H4 (cell line): ENCODE measurements at regions not wholly inside any gene's neighbourhood (a gene's known extent, or its start where the extent isn't known, plus 50 kb on each side); places are given as distances from the start of the nearest gene placed in this dataset.
"Not testable (repeated sequence)": the region's sequence is repeated elsewhere in the genome, so short reads cannot be mapped to it uniquely, and the experiment has no call there.

Source experiments
- DNase-seq: peaks from one replicate; pipeline ENCODE4 v3.0.0-alpha.2; 2015; ENCODE audit warnings: low spot score

DNA sequence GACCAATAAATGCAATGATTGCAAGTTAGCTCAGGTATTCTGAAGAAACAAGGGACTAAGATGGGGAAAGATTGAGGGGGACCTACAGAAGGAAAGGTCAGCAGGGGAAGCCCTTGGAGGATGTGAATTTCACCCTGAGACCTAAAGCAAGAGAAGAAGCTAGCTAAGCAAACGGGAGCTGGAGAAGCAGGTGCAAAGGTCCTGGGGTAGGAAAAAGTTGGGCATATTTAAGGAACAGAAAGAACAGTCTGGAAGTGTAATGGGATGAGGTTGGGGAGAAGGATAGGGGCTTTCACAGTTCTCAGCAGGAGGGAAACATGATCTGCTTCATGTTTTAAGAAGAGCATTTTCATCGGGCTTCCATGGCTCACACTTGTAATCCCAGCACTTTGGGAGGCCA lies 89.7 kb upstream of the SLC45A1 start:
- DNase-seq = no peak

GRCh38 chr1:8227674-8228073 lies 90.2 kb upstream of the SLC45A1 start:
- not testable (repeated sequence) for DNase-seq

- DNase-seq = no peak
Measured at GRCh38 chr1:8226747-8227146, 91.2 kb upstream of the SLC45A1 start.

GRCh38 chr1:8226024-8226423 lies 91.9 kb upstream of the SLC45A1 start:
- DNase-seq = not testable (repeated sequence)

GRCh38 chr1:8223526-8223925 lies 94.4 kb upstream of the SLC45A1 start:
- DNase-seq = no peak

DNA sequence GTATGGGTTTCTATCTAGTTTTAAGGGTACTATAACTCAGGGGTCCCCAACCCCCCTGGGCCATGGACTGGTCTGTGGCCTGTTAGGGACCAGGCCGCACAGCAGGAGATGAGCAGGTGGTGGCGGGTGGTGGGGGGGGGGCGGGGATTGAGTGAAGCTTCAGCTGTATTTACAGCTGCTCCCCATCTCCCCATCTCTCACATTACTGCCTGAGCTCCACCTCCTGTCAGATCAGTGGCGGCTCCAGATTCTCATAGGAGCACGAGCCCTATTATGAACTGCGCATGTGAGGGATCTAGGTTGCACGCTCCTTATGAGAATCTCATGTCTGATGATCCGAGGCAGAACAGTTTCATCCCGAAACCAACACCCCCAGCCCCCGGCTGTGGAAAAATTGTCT lies 95.1 kb upstream of the SLC45A1 start:
- no peak for DNase-seq

DNA sequence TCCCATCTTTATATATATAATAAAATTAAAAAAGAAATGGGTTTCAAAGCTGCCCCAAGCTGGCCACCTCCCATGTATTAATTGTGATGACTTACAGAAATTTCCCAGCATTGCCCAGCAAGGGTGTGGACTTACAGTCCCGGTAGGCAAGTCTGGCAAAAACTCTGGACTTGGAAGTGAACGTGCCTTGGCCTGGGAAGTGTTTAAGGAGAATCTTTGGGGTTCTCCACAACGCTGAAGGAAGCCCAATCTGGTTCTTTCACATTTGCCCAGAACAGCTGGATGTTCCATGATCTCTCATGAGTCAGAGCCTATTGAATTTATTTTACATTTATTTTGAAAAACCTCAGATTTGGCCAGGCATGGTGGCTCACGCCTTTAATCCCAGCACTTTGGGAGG lies 98.4 kb upstream of the SLC45A1 start:
- no peak for DNase-seq

DNA sequence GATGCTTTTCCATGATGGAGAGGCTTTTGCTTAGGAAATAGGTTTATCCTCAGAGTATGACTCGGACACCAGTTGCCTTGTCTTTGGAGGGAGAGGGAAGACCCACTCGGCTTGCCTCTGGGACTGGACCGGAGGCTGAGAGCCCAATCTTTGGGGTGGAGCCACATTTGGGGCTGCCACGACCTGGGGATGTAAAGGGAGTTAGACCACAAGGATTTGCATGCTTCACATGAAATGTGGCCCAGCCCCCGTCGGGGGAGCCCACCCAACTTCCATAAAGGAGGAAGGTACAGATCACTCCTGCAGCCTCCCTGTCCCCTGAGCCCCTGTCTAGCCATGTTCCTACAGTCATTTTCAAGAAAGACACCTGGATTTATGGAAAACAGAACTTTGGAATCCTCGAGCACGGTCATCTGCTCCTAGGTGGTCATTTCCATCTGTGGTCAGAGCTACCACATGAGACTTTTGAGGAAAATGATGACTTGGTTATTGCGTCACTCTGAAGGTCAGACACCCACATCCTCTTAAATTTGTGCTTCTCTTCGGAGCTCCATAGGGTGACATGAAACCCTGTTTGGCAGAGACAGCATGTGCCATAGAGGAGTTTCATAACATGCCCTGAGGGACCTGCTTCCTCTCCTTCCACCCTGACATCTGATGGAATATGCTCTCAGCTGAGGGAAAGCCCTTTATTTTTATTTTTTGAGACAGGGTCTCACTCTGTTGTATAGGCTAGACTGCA lies 99.4 kb upstream of the SLC45A1 start:
- DNase-seq = peak; percentile 64

DNA sequence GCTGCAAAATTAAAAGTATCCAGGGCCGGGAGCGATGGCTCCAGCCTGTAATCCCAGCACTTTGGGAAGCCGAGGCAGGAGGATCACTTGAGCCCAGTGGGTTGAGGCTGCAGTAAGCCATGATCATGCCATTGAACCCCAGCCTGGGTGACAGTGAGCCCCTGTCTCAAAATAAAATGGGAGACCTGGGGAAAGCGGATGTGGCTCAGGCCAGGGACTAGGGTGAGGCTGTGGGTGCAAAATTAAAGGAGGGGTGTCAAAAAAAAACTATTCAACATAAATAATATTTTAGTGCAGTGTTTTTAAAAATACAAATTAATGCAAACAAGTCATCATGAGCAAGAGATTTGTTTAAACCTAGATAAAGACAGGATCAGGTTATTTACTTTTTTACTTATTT lies 100.1 kb upstream of the SLC45A1 start:
- DNase-seq = no peak

GRCh38 chr1:8217011-8217711 lies 100.8 kb upstream of the SLC45A1 start:
- no peak for DNase-seq

DNA sequence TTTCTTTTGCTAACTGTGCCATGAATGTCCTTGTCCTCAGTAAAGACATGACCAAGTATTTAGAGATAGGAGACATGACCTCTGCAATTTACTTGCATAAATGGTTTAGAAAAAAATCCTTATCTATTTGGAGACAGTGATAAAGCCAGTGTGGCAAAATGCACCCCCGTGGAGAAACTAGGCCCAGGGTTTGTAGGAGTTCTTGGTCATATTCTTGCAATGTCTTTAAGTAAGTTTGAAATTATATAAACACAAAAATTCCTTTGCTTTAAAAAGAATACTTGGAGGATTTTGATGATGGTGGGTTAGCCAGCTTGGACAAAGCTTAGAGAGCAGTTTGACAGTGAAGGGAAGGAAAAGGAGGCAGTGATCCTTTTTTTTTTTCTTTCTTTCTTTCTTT lies 101.9 kb upstream of the SLC45A1 start:
- no peak for DNase-seq

DNA sequence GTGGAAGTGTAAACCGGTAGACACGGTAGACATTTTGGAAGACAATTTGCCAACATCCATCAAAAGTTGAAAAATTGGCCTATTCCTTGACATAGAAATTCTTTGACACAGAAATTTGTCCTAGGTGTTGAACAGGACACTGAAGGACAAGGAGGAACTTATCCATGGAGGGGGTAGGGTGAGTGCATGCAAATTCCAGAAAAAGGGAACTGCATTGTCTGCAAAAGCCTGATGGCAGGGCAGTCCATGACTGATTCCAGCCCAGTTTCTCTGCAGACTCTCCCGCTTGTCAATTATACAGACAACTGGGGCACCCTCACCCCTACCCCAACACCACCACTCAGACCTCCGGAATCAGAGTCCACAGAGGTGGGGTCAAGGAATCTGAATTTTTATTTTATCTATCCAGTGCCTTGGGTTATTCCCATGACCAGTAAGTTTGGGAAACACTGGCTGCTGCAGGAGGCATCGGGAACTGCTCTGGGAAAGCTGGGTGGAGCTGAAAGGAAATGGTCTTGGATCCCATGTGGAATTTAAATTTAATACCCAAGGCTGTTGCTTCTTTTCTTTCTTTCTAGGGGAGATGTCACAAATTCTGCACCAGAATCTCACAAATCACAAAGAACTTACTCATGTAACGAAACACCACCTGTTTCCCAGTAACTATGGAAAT lies 103.3 kb upstream of the SLC45A1 start:
- DNase-seq = no peak

DNA sequence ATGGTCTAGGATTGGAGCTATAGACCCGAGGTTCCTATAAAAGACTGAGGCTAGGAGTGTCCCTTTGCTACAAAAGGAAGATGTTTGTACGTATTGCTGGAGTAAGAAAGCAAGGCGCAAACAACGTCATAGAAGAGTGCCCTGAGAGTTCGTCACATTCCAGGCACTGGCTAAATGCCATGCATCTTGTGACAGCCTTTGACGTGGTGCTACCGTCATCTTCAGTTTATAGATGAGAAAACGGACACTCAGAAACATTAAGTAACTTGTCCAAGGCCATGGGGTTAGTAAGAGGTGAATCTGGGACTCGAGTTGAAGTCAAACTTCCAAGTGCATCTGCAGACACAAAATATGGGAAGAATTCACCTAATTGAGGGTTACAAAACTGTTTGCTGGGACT lies 104.2 kb upstream of the SLC45A1 start:
- DNase-seq = no peak

DNA sequence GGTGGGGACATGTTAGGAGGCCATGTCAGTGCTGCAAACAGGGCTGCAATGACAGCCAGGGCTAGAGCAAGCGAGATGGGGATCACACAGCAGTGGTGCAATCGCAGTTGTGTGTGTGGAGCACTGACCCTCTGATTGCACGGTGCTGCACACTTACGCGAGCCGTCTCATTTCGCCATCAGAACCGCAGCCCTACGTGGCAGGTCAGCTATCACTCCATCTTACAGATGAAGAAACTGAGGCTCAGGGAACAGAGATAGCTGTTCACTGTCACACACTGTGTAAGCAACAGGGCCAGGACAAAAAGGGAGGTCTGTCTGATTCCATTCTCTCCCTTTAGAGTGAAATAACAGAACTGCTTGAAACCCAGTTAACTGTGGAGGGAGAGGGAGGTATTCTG lies 104.8 kb upstream of the SLC45A1 start:
- no peak for DNase-seq

DNA sequence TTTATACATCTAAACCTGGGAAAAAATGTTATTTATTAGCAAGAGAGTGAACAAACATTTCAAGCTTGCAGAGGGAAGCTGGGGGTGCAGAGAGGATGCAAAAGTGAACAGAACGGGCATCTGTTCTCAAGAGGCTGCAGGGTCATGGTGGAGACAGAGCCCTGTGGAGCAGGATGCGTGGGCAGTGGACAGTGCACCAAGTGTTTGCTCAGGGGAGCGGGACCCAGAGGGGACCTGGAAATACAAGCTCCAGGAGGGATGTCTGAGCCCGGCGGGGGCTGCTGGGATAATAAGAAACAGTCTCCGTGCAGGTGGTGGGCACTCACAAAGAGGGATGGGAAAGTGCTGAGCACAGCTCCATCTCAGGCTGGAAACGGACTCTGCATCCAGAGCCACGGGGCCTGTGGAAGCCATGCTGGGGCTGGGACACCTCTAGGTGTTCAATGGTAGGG lies 105.3 kb upstream of the SLC45A1 start:
- no peak for DNase-seq

GRCh38 chr1:8211883-8212579 lies 105.9 kb upstream of the SLC45A1 start:
- peak; percentile 100 for DNase-seq

DNA sequence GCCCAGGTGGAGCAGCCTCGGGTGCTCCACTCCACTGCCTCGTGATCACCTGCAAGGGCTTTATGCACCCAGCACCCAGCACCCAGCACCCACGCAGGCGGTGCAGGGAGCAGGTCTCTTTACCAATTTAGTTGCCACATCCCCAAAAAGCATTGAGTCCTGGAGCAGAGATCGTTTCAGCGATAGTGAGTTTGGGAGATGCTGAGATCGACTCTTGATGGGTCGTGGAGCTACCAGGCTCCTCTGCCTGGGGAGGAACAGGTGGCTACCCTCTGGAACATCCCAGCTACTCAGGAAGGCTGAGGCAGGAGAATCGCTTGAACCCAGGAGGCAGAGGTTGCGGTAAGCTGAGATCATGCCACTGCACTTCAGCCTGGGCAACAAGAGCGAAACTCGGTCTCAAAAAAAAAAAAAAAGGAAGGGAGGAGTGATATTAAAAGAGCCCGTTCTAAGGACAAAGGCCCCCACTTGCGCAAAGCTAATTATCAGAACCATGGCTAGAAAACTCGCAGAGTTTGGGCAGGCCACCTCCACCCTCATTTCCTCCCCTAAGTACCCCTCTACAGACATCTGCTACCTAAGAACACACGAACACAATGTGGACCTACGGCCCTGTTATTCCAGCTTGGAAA lies 106.5 kb upstream of the SLC45A1 start:
- DNase-seq = no peak

DNA sequence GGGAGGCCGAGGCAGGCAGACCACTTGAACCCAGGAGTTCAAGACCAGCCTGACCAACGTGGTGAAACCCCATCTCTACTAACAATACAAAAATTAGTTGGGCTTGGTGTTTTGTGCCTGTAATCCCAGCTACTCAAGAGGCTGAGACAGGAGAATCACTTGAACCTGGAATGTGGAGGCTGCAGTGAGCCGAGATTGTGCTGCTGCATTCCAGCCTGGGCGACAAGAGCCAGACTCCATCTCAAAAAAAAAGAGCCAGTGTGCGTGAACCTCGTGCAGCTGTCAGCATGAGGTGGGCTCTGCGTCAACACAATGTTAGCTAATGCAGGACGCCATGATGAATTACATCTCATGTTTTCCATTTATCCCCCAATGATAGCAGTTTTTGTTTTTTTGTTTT lies 110.7 kb upstream of the SLC45A1 start:
- DNase-seq = no peak

- no peak for DNase-seq
Measured at GRCh38 chr1:8206391-8206790, 111.5 kb upstream of the SLC45A1 start.

- DNase-seq = no peak
Measured at GRCh38 chr1:8205771-8206170, 112.1 kb upstream of the SLC45A1 start.

DNA sequence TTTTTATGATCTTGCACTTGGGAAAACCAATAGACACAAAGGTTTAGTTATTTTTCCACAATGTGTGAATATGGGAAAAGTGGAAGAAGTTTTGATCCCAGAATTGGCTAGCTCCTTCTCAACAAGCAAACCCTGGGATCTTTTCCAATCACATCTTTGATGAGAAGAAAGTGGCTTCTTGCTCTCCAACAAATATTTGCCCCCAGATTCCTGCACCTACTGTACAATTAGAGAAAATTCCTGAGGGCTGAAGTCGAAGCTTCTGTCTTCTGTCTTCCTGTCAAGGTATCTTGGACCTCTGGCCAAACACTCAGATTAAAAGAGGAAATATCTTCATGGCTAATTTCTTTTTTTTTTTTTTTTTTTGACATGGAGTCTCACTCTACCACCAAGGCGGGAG lies 113.1 kb upstream of the SLC45A1 start:
- no peak for DNase-seq

- DNase-seq = no peak
Measured at GRCh38 chr1:8203551-8203950, 114.4 kb upstream of the SLC45A1 start.
